Osteocyte (in vitro differentiated cells): ENCODE measurements at regions not wholly inside any gene's neighbourhood (a gene's known extent, or its start where the extent isn't known, plus 50 kb on each side); places are given as distances from the start of the nearest gene placed in this dataset.

Experiments
- DNase-seq: peaks from one replicate; pipeline ENCODE4 v3.0.0; 2021; ENCODE audit warnings: mixed read lengths; ENCODE audit not compliant: unreplicated experiment; ENCODE audit errors: extremely low spot score
- H3K27ac Mint-ChIP-seq: one replicate; pipeline ENCODE4 v1.8.0; 2021; ENCODE audit warnings: mild to moderate bottlenecking, mixed read lengths; ENCODE audit not compliant: unreplicated experiment
- H3K27me3 Mint-ChIP-seq: one replicate; pipeline ENCODE4 v1.8.0; 2021; ENCODE audit warnings: mixed read lengths; ENCODE audit not compliant: unreplicated experiment
- H3K36me3 Mint-ChIP-seq: one replicate; pipeline ENCODE4 v1.8.0; 2021; ENCODE audit warnings: mixed read lengths; ENCODE audit not compliant: unreplicated experiment
- H3K4me1 Mint-ChIP-seq: one replicate; pipeline ENCODE4 v1.8.0; 2021; ENCODE audit warnings: mixed read lengths; ENCODE audit not compliant: unreplicated experiment
- H3K4me3 Mint-ChIP-seq: one replicate; pipeline ENCODE4 v1.8.0; 2021; ENCODE audit warnings: mild to moderate bottlenecking, moderate library complexity, mixed read lengths; ENCODE audit not compliant: unreplicated experiment
- H3K9me3 Mint-ChIP-seq: one replicate; pipeline ENCODE4 v1.8.0; 2021; ENCODE audit warnings: mixed read lengths; ENCODE audit not compliant: unreplicated experiment
- CTCF ChIP-seq: fragments of 200-600 bp; sonication (generic); IDR thresholded peaks from 2 replicates; pipeline ENCODE4 v1.5.0; 2021; ENCODE audit warnings: antibody characterized with exemption, mild to moderate bottlenecking, moderate library complexity

GRCh38 chr16:16782153-16782552 is 403.2 kb downstream of the NPIPA7 start:
- no peak for TF ChIP-seq CTCF
- Mint-ChIP-seq H3K4me1 (no peaks in the 10 kb centered on the region), H3K9me3 (no peaks in the 10 kb centered on the region), H3K36me3 (no peaks in the 10 kb centered on the region), H3K27me3 (no peaks in the 10 kb centered on the region), H3K27ac (no peak overlapping the region), H3K4me3 (no peak overlapping the region)
- DNase-seq = no peak

GRCh38 chr16:16788004-16788403 is 409.1 kb downstream of the NPIPA7 start:
- no peak for TF ChIP-seq CTCF
- H3K36me3 Mint-ChIP-seq = no peaks in the 10 kb centered on the region
- no peak overlapping the region for H3K27ac Mint-ChIP-seq
- no peaks in the 10 kb centered on the region for H3K27me3 Mint-ChIP-seq
- DNase-seq = no peak
- peaks cover 30% of the 10 kb centered on the region for H3K9me3 Mint-ChIP-seq
- H3K4me1 Mint-ChIP-seq = no peaks in the 10 kb centered on the region
- H3K4me3 Mint-ChIP-seq = no peak overlapping the region

- no peak overlapping the region for H3K4me3 Mint-ChIP-seq
- H3K9me3 Mint-ChIP-seq = peaks cover 49% of the 10 kb centered on the region
- DNase-seq = no peak
- H3K27me3 Mint-ChIP-seq = no peaks in the 10 kb centered on the region
- TF ChIP-seq CTCF = no peak
- no peaks in the 10 kb centered on the region for H3K36me3 Mint-ChIP-seq
- no peak overlapping the region for H3K27ac Mint-ChIP-seq
- no peaks in the 10 kb centered on the region for H3K4me1 Mint-ChIP-seq
Observed at GRCh38 chr16:16790597-16790996, 411.7 kb downstream of the NPIPA7 start.

- Mint-ChIP-seq H3K36me3 (no peaks in the 10 kb centered on the region), H3K9me3 (peaks cover 52% of the 10 kb centered on the region), H3K27me3 (no peaks in the 10 kb centered on the region), H3K4me3 (no peak overlapping the region), H3K27ac (no peak overlapping the region), H3K4me1 (no peaks in the 10 kb centered on the region)
- DNase-seq = no peak
- no peak for TF ChIP-seq CTCF
Observed at GRCh38 chr16:16791051-16791450, 412.1 kb downstream of the NPIPA7 start.

- no peaks in the 10 kb centered on the region for H3K36me3 Mint-ChIP-seq
- no peak overlapping the region for H3K4me3 Mint-ChIP-seq
- DNase-seq = no peak
- no peaks in the 10 kb centered on the region for H3K27me3 Mint-ChIP-seq
- H3K4me1 Mint-ChIP-seq = no peaks in the 10 kb centered on the region
- peaks cover 43% of the 10 kb centered on the region for H3K9me3 Mint-ChIP-seq
- no peak for TF ChIP-seq CTCF
- no peak overlapping the region for H3K27ac Mint-ChIP-seq
Observed at GRCh38 chr16:16797239-16797638, 418.3 kb downstream of the NPIPA7 start.
